ENCODE measurements at regions not wholly inside any gene's neighbourhood (a gene's known extent, or its start where the extent isn't known, plus 50 kb on each side); places are given as distances from the start of the nearest gene placed in this dataset.

DNA sequence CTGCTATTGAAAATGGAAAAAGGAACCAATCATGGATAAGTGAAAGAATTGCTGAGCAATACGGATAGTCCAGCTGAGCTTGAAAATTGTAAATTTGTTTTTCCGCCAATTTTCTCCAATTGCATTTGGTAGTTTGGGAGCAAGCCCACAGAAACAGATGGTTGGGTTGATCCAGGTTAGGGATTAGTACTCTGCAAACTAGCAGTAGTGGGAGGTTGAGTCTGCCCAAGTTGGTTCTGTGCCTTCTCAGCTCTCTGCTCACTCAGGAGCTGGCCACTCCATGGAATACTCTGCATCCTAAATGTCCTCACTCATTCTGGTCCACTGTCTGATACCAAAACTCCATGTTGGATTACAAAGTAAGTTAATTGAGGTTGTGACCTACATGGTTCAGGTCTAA lies 361.1 kb upstream of the ATP2B1 start:
- Histone ChIP-seq H3K9ac (ENCODE audit: extremely low read depth, insufficient read length, low read length) (no peak overlapping the region), H3K27ac (ENCODE audit: insufficient read length, low read depth, low read length) (no peak overlapping the region), H3K4ac (ENCODE audit: low read depth, low read length) (no peak overlapping the region), H3K79me2 (ENCODE audit: insufficient read depth, low read length) (no peaks in the 10 kb centered on the region), H3K23ac (ENCODE audit: insufficient read length, low read depth, low read length) (no peak overlapping the region), H2BK12ac (ENCODE audit: insufficient read length, low read depth, low read length) (no peak overlapping the region), H2BK20ac (ENCODE audit: low read depth, low read length, poor library complexity, severe bottlenecking) (no peak overlapping the region), H4K8ac (replicated peaks; ENCODE audit: insufficient read length, low read depth, low read length) (no peak overlapping the region), H3K4me2 (ENCODE audit: insufficient read depth, insufficient read length, low read length) (no peak overlapping the region), H2BK5ac (ENCODE audit: insufficient read length, low read length) (no peak overlapping the region), H3T11ph (ENCODE audit: low read length) (no peak overlapping the region), H3K23me2 (ENCODE audit: insufficient read length, low read depth, low read length, poor library complexity, severe bottlenecking) (no peaks in the 10 kb centered on the region), H4K20me1 (ENCODE audit: control insufficient read depth, insufficient read depth, insufficient read length) (no peaks in the 10 kb centered on the region), H2BK15ac (ENCODE audit: low read depth, low read length) (no peak overlapping the region), H2AK5ac (ENCODE audit: insufficient read length, low read length) (no peak overlapping the region), H4K5ac (ENCODE audit: insufficient read length, low read depth, low read length) (no peak overlapping the region), H3K4me1 (ENCODE audit: insufficient read depth, low read length) (no peaks in the 10 kb centered on the region), H3K56ac (ENCODE audit: insufficient read length, low read depth, low read length) (no peak overlapping the region), H3K27me3 (ENCODE audit: insufficient read depth, low read length) (no peaks in the 10 kb centered on the region), H3K79me1 (ENCODE audit: insufficient read depth, low read depth, low read length, poor library complexity, severe bottlenecking) (no peaks in the 10 kb centered on the region), H2BK120ac (ENCODE audit: low read depth, low read length, poor library complexity, severe bottlenecking) (no peak overlapping the region), H3K14ac (ENCODE audit: insufficient read depth, low read length) (no peak overlapping the region), H3K18ac (ENCODE audit: insufficient read length, low read depth, low read length) (no peak overlapping the region), H4K91ac (ENCODE audit: insufficient read length, low read depth, low read length) (no peak overlapping the region), H3K9me3 (ENCODE audit: control insufficient read depth, low read depth, low read length) (no peaks in the 10 kb centered on the region), H2AFZ (ENCODE audit: low read length) (no peak overlapping the region)
- TF ChIP-seq, protein P1, sequence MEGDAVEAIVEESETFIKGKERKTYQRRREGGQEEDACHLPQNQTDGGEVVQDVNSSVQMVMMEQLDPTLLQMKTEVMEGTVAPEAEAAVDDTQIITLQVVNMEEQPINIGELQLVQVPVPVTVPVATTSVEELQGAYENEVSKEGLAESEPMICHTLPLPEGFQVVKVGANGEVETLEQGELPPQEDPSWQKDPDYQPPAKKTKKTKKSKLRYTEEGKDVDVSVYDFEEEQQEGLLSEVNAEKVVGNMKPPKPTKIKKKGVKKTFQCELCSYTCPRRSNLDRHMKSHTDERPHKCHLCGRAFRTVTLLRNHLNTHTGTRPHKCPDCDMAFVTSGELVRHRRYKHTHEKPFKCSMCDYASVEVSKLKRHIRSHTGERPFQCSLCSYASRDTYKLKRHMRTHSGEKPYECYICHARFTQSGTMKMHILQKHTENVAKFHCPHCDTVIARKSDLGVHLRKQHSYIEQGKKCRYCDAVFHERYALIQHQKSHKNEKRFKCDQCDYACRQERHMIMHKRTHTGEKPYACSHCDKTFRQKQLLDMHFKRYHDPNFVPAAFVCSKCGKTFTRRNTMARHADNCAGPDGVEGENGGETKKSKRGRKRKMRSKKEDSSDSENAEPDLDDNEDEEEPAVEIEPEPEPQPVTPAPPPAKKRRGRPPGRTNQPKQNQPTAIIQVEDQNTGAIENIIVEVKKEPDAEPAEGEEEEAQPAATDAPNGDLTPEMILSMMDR (conservative IDR thresholded peaks at IDR 0.05) = no peak
- Mint-ChIP-seq H3K27ac (no peak overlapping the region), H3K4me3 (no peak overlapping the region), H3K36me3 (ENCODE audit: insufficient read depth in 1 of 3, low read depth in 3 of 3) (peaks cover 0 to 3% (median 0%) of the 10 kb centered on the region in 3 experiments; a peak in 1 of 7 replicates), H3K9me3 (no peaks in the 10 kb centered on the region; a peak in 1 of 5 replicates), H3K27me3 (ENCODE audit: low read depth) (no peaks in the 10 kb centered on the region), H3K4me1 (peaks cover 8 to 9% of the 10 kb centered on the region in 2 experiments)
- DNase-seq = no peak
- no CpG with 5 or more reads among the region's 2 CpGs for WGBS (ENCODE audit: extremely low coverage, insufficient read length, low lambda C conversion rate)

Data from H9 (cell line).